ENCODE measurements at regions not wholly inside any gene's neighbourhood (a gene's known extent, or its start where the extent isn't known, plus 50 kb on each side); places are given as distances from the start of the nearest gene placed in this dataset.

GRCh38 chr13:107347641-107348369, 779.9 kb upstream of the ARGLU1 start:
- H3K36me3 ChIP-seq = no peaks in the 10 kb centered on the region
- intact Hi-C loops (cut with DNase I; ENCODE audit: low total_unique reads) = no loop called here
- no peak overlapping the region for H3K27ac ChIP-seq
- peak in 1 of 2 donors; percentile 15 for DNase-seq
- TF ChIP-seq, protein P1, sequence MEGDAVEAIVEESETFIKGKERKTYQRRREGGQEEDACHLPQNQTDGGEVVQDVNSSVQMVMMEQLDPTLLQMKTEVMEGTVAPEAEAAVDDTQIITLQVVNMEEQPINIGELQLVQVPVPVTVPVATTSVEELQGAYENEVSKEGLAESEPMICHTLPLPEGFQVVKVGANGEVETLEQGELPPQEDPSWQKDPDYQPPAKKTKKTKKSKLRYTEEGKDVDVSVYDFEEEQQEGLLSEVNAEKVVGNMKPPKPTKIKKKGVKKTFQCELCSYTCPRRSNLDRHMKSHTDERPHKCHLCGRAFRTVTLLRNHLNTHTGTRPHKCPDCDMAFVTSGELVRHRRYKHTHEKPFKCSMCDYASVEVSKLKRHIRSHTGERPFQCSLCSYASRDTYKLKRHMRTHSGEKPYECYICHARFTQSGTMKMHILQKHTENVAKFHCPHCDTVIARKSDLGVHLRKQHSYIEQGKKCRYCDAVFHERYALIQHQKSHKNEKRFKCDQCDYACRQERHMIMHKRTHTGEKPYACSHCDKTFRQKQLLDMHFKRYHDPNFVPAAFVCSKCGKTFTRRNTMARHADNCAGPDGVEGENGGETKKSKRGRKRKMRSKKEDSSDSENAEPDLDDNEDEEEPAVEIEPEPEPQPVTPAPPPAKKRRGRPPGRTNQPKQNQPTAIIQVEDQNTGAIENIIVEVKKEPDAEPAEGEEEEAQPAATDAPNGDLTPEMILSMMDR (IDR thresholded peaks at IDR 0.05) = no peak
- TF ChIP-seq POLR2A (IDR thresholded peaks at IDR 0.05) = no peak
- no peaks in the 10 kb centered on the region for H3K9me3 ChIP-seq
- no peaks in the 10 kb centered on the region for H3K4me1 ChIP-seq
- no peak overlapping the region for H3K4me3 ChIP-seq
- no peaks in the 10 kb centered on the region for H3K27me3 ChIP-seq

- Histone ChIP-seq H3K4me1 (no peaks in the 10 kb centered on the region), H3K27ac (no peak overlapping the region), H3K4me3 (no peak overlapping the region), H3K9me3 (no peaks in the 10 kb centered on the region), H3K27me3 (no peaks in the 10 kb centered on the region), H3K36me3 (no peaks in the 10 kb centered on the region)
- intact Hi-C loops (cut with DNase I; ENCODE audit: low total_unique reads) = no loop called here
- DNase-seq = no peak
- TF ChIP-seq, protein P1 (IDR thresholded peaks at IDR 0.05) = no peak
- TF ChIP-seq POLR2A (IDR thresholded peaks at IDR 0.05) = no peak
Measured at GRCh38 chr13:107342747-107343146, 774.8 kb upstream of the ARGLU1 start.

GRCh38 chr13:107339209-107339608, 771.3 kb upstream of the ARGLU1 start:
- no peak for TF ChIP-seq POLR2A (IDR thresholded peaks at IDR 0.05)
- TF ChIP-seq, protein P1 (IDR thresholded peaks at IDR 0.05) = no peak
- Histone ChIP-seq H3K4me1 (no peaks in the 10 kb centered on the region), H3K27ac (no peak overlapping the region), H3K9me3 (no peaks in the 10 kb centered on the region), H3K36me3 (no peaks in the 10 kb centered on the region), H3K27me3 (no peaks in the 10 kb centered on the region), H3K4me3 (no peak overlapping the region)
- DNase-seq = no peak
- intact Hi-C loops (cut with DNase I; ENCODE audit: low total_unique reads) = no loop called here

DNA sequence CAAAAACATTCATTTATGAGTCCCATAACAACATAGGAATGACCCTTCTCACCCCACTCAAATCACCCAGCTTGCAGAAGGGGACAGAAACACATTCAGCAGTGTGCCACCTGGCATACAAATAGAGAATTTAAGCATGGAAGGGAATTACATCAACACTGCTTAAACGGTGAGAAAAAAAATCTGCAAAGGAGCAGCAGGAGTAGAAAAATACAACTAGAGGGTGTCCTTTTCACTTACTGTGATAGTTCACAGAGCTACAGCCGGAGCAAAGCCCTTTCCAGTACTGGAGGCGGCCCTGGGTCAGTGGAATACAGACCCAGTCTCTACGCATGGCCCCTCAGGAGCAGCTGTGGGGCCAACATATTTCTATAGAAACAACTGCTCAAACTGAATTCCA, 764.3 kb upstream of the ARGLU1 start:
- no peaks in the 10 kb centered on the region for H3K27me3 ChIP-seq
- H3K27ac ChIP-seq = no peak overlapping the region
- intact Hi-C loops (cut with DNase I; ENCODE audit: low total_unique reads) = no loop called here
- H3K4me1 ChIP-seq = no peaks in the 10 kb centered on the region
- no peak for TF ChIP-seq POLR2A (IDR thresholded peaks at IDR 0.05)
- H3K9me3 ChIP-seq = no peaks in the 10 kb centered on the region
- H3K36me3 ChIP-seq = no peaks in the 10 kb centered on the region
- H3K4me3 ChIP-seq = no peak overlapping the region
- DNase-seq = no peak

GRCh38 chr13:107331359-107331758, 763.4 kb upstream of the ARGLU1 start:
- intact Hi-C loops (cut with DNase I; ENCODE audit: low total_unique reads) = no loop called here
- TF ChIP-seq POLR2A (IDR thresholded peaks at IDR 0.05) = no peak
- TF ChIP-seq, protein P1 (IDR thresholded peaks at IDR 0.05) = no peak
- Histone ChIP-seq H3K9me3 (no peaks in the 10 kb centered on the region), H3K27ac (no peak overlapping the region), H3K27me3 (no peaks in the 10 kb centered on the region), H3K4me1 (no peaks in the 10 kb centered on the region), H3K36me3 (no peaks in the 10 kb centered on the region), H3K4me3 (no peak overlapping the region)
- no peak for DNase-seq
